RWPE1 (cell line): ENCODE measurements at regions not wholly inside any gene's neighbourhood (a gene's known extent, or its start where the extent isn't known, plus 50 kb on each side); places are given as distances from the start of the nearest gene placed in this dataset.

ENCODE experiments used
- CTCF ChIA-PET: fragments of 350-600 bp; sonication (Branson Sonifier 250); formaldehyde crosslinking; extraction: SDS; loops from one replicate; lab custom pipeline; 2021; lab: Yijun Ruan, JAX
- POLR2A ChIA-PET: fragments of 400-600 bp; formaldehyde crosslinking; extraction: SDS; loops from one replicate; lab custom pipeline; 2020; ENCODE audit warnings: antibody characterized with exemption; ENCODE audit not compliant: low non-redundant PET; lab: Yijun Ruan, JAX
- DNase-seq: peaks from one replicate; pipeline ENCODE4 v3.0.0; 2012; ENCODE audit warnings: low spot score
- H3K27ac ChIP-seq: fragments of 450-650 bp; 2 replicates; pipeline ENCODE4 v1.5.1; 2017
- TF ChIP-seq, protein P1 (sequence below): fragments of 450-650 bp; conservative IDR thresholded peaks from 2 replicates; pipeline ENCODE4 v1.5.1; 2017; ENCODE audit warnings: low read depth, mild to moderate bottlenecking

- POLR2A ChIA-PET = no interaction called here
- H3K27ac ChIP-seq = no peak overlapping the region
- CTCF ChIA-PET = no interaction called here
- TF ChIP-seq, protein P1, sequence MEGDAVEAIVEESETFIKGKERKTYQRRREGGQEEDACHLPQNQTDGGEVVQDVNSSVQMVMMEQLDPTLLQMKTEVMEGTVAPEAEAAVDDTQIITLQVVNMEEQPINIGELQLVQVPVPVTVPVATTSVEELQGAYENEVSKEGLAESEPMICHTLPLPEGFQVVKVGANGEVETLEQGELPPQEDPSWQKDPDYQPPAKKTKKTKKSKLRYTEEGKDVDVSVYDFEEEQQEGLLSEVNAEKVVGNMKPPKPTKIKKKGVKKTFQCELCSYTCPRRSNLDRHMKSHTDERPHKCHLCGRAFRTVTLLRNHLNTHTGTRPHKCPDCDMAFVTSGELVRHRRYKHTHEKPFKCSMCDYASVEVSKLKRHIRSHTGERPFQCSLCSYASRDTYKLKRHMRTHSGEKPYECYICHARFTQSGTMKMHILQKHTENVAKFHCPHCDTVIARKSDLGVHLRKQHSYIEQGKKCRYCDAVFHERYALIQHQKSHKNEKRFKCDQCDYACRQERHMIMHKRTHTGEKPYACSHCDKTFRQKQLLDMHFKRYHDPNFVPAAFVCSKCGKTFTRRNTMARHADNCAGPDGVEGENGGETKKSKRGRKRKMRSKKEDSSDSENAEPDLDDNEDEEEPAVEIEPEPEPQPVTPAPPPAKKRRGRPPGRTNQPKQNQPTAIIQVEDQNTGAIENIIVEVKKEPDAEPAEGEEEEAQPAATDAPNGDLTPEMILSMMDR = no peak
- DNase-seq = no peak
These were observed 482.9 kb upstream of the CDH11 start for GRCh38 chr16:65604771-65605170.

DNA sequence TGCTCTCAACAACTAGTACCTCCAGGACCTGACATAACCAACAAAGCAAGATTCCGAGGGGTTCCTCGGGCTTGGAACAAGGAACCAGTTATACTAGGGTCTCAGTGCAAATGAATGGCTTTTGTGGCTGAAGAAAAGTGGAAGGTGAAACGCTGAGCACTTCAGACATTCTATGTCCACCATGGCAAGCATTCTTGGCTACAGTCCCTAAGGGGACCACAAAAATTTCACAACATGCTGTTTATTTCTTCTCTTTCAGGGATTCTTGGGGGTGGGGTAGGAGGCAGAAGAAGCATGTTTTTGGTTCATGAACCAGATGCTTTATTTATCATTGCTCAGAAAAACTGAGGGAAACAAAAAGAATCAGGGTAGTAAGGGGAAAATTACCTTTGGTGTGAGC lies 479.9 kb upstream of the CDH11 start:
- no peak for DNase-seq
- H3K27ac ChIP-seq = no peak overlapping the region
- TF ChIP-seq, protein P1 = no peak
- CTCF ChIA-PET = no interaction called here
- POLR2A ChIA-PET = no interaction called here

DNA sequence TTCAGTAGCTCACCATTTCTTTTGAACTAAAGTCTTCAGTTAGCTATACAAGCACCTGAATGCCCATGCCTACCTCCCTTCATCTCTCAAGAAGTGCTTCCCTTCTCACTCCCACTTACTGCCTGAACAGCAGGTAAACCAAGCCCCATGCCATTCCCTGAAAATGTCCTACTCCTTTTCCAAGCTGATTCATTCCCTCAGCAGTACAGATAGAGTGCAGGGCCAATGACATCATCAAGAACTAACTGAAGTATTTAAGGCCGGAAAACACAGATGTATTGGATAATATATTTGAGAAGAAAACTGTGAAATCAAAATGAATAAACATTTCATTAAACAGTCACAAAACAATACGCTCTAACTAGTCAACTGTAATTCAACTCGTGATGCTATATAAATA lies 478.8 kb upstream of the CDH11 start:
- CTCF ChIA-PET = no interaction called here
- TF ChIP-seq, protein P1 = no peak
- POLR2A ChIA-PET = no interaction called here
- DNase-seq = no peak
- no peak overlapping the region for H3K27ac ChIP-seq

GRCh38 chr16:65600046-65600445 lies 478.2 kb upstream of the CDH11 start:
- TF ChIP-seq, protein P1 = no peak
- CTCF ChIA-PET = no interaction called here
- POLR2A ChIA-PET = no interaction called here
- H3K27ac ChIP-seq = no peak overlapping the region
- no peak for DNase-seq

GRCh38 chr16:65598621-65599020 lies 476.8 kb upstream of the CDH11 start:
- ChIA-PET POLR2A (no interaction called here), CTCF (no interaction called here)
- TF ChIP-seq, protein P1 = no peak
- DNase-seq = no peak
- H3K27ac ChIP-seq = no peak overlapping the region

DNA sequence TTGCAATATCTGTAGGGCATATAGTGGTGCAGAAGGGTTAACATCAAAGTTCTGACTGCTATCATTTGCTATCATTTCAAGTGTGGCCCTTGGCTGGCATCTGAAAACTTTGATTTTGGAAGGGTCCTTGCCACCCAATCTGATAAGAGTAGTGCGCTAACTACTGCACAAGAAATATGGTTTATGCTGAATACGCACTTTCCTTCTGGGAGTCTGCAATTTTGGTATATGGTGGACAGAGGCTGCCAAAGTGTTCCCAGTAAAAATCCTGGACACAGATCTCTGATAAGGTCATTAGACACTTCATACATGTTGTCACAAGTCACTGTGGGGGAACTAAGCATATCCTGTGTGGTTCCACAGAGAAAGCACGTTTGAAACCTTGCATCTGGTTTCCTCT lies 461.6 kb upstream of the CDH11 start:
- H3K27ac ChIP-seq = no peak overlapping the region
- POLR2A ChIA-PET = no interaction called here
- DNase-seq = no peak
- TF ChIP-seq, protein P1 = no peak
- CTCF ChIA-PET = no interaction called here

- ChIA-PET POLR2A (interaction anchor here (0.6 kb wide), 1 partner anchor 134 kb away, joined by 3 read pairs; no protein-coding TSS in a partner anchor), CTCF (no interaction called here)
- TF ChIP-seq, protein P1 = no peak
- H3K27ac ChIP-seq = no peak overlapping the region
- no peak for DNase-seq
These were observed 457.2 kb upstream of the CDH11 start for GRCh38 chr16:65579050-65579449.
